Panc1 (cell line): ENCODE measurements at regions not wholly inside any gene's neighbourhood (a gene's known extent, or its start where the extent isn't known, plus 50 kb on each side); places are given as distances from the start of the nearest gene placed in this dataset.

ENCODE experiments used
- ATAC-seq: fragments of 200-7000 bp; cut with Tn5 transposase; 2 replicates; pipeline ENCODE4 v1.9.1; 2020; ENCODE audit warnings: mild to moderate bottlenecking, moderate library complexity
- BruUV-seq: library from RNA; stranded (reverse); fragments of 400-500 nt; replicated peaks from 2 replicates; lab custom pipeline; 2021; lab: Mats Ljungman, UMichigan
- CTCF ChIA-PET: fragments of 300-600 bp; sonication (Branson Sonifier 250); formaldehyde crosslinking; loops from one replicate; lab custom pipeline; 2022; ENCODE audit warnings: antibody characterized with exemption; lab: Charles Lee
- POLR2A ChIA-PET: fragments of 300-600 bp; sonication (Branson Sonifier 250); formaldehyde crosslinking; loops from one replicate; lab custom pipeline; 2022; ENCODE audit warnings: antibody characterized with exemption; lab: Charles Lee
- DNase-seq: peaks from one replicate; pipeline ENCODE4 v3.0.0-alpha.2; 2010; ENCODE audit warnings: low read depth, low spot score
- H3K27ac ChIP-seq: 2 replicates; pipeline ENCODE4 v1.5.1; 2011; ENCODE audit warnings: mild to moderate bottlenecking, low read length, inconsistent platforms
- H3K27me3 ChIP-seq: fragments of 200-500 bp; sonication (Bioruptor generic); 2 replicates; pipeline ENCODE4 v1.6.0; 2014; ENCODE audit warnings: low read length, inconsistent platforms; ENCODE audit not compliant: control insufficient read depth, insufficient read depth
- H3K36me3 ChIP-seq: fragments of 200-500 bp; sonication (Bioruptor generic); 2 replicates; pipeline ENCODE4 v1.5.1; 2014; ENCODE audit warnings: inconsistent platforms, mild to moderate bottlenecking, low read length, moderate library complexity; ENCODE audit not compliant: control insufficient read depth, insufficient read depth
- H3K4me1 ChIP-seq: 2 replicates; pipeline ENCODE4 v1.5.1; 2011; ENCODE audit warnings: inconsistent platforms, mild to moderate bottlenecking, low read length, moderate library complexity; ENCODE audit not compliant: control insufficient read depth, insufficient read depth
- H3K4me3 ChIP-seq, 2 experiments: 2 replicates each; pipeline ENCODE4 v1.5.1; 2011 to 2012; ENCODE audit warnings: low read depth in 2 of 2, low read length in 2 of 2, mild to moderate bottlenecking in 2 of 2, inconsistent platforms in 1 of 2, moderate library complexity in 1 of 2
- H3K9me3 ChIP-seq: fragments of 200-500 bp; sonication (Bioruptor generic); 2 replicates; pipeline ENCODE4 v1.5.1; 2014; ENCODE audit warnings: low read depth, mild to moderate bottlenecking, inconsistent platforms, low read length, moderate library complexity; ENCODE audit not compliant: control insufficient read depth, insufficient read depth
- POLR2AphosphoS5 ChIP-seq: IDR thresholded peaks from 2 replicates; pipeline ENCODE4 v1.6.1; 2012; ENCODE audit warnings: mild to moderate bottlenecking, low read depth, low read length, moderate library complexity
- SIN3A ChIP-seq: IDR thresholded peaks from 2 replicates; pipeline ENCODE4 v1.6.1; 2012; ENCODE audit warnings: low read depth, mild to moderate bottlenecking, low read length, moderate library complexity, borderline replicate concordance; ENCODE audit not compliant: insufficient read depth
- TCF7L2 ChIP-seq: IDR thresholded peaks from 2 replicates; pipeline ENCODE4 v1.6.1; 2011; ENCODE audit warnings: mild to moderate bottlenecking, low read depth, low read length, inconsistent platforms
- in situ Hi-C: cut with HindIII; loops from 2 replicates; pipeline ENCODE4 v1.10.0; 2016; ENCODE audit warnings: low sequenced_read_pairs, low pct_unique_long_range_greater_than_20kb
- intact Hi-C: fragments of 100-400 bp; cut with micrococcal nuclease; formaldehyde crosslinking; loops from one replicate; pipeline ENCODE4 v1.10.0; 2022; ENCODE audit not compliant: unreplicated experiment
- TF ChIP-seq, protein P1 (sequence below), 2 experiments: IDR thresholded peaks; 2 replicates each; pipeline ENCODE4 v1.6.1; 2011 to 2012; ENCODE audit warnings: low read depth in 2 of 2, control low read depth in 1 of 2, low read length in 1 of 2, mild to moderate bottlenecking in 1 of 2, moderate library complexity in 1 of 2; ENCODE audit not compliant: insufficient read depth in 1 of 2
- TF ChIP-seq, protein P2 (sequence below): fragments of 450-650 bp; IDR thresholded peaks from 2 replicates; pipeline ENCODE4 v1.5.1; 2017; ENCODE audit warnings: mild to moderate bottlenecking

- no peaks in the 10 kb centered on the region for H3K27me3 ChIP-seq
- ATAC-seq, result no peak
- ChIA-PET POLR2A (no interaction called here), CTCF (no interaction called here)
- DNase-seq, result no peak
- no peak overlapping the region for H3K4me3 ChIP-seq
- no TSS peak for BruUV-seq
- intact Hi-C loops (no loop called here), in situ Hi-C loops (no loop called here)
- H3K36me3 ChIP-seq, result no peaks in the 10 kb centered on the region
- H3K9me3 ChIP-seq, result no peaks in the 10 kb centered on the region
- TF ChIP-seq, protein P1, sequence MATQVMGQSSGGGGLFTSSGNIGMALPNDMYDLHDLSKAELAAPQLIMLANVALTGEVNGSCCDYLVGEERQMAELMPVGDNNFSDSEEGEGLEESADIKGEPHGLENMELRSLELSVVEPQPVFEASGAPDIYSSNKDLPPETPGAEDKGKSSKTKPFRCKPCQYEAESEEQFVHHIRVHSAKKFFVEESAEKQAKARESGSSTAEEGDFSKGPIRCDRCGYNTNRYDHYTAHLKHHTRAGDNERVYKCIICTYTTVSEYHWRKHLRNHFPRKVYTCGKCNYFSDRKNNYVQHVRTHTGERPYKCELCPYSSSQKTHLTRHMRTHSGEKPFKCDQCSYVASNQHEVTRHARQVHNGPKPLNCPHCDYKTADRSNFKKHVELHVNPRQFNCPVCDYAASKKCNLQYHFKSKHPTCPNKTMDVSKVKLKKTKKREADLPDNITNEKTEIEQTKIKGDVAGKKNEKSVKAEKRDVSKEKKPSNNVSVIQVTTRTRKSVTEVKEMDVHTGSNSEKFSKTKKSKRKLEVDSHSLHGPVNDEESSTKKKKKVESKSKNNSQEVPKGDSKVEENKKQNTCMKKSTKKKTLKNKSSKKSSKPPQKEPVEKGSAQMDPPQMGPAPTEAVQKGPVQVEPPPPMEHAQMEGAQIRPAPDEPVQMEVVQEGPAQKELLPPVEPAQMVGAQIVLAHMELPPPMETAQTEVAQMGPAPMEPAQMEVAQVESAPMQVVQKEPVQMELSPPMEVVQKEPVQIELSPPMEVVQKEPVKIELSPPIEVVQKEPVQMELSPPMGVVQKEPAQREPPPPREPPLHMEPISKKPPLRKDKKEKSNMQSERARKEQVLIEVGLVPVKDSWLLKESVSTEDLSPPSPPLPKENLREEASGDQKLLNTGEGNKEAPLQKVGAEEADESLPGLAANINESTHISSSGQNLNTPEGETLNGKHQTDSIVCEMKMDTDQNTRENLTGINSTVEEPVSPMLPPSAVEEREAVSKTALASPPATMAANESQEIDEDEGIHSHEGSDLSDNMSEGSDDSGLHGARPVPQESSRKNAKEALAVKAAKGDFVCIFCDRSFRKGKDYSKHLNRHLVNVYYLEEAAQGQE (IDR thresholded peaks at IDR 0.05; ENCODE audit: insufficient read depth in 1 of 2, low read depth in 2 of 2, low read length in 1 of 2), result no peak
- no peak for TF ChIP-seq SIN3A
- peaks cover 5% of the 10 kb centered on the region for H3K4me1 ChIP-seq
- H3K27ac ChIP-seq, result no peak overlapping the region
Measured at GRCh38 chr19:13610039-13610691, 103.9 kb upstream of the CACNA1A start.

GRCh38 chr19:13606156-13606555 is 99.9 kb upstream of the CACNA1A start:
- DNase-seq (no peak), ATAC-seq (no peak)
- intact Hi-C loops (no loop called here), in situ Hi-C loops (no loop called here)
- ChIA-PET CTCF (interaction anchor here (0.6 kb wide), 1 partner anchor 206 kb away, joined by 3 read pairs; no protein-coding TSS in a partner anchor), POLR2A (no interaction called here)
- Histone ChIP-seq H3K9me3 (no peaks in the 10 kb centered on the region), H3K27ac (no peak overlapping the region), H3K36me3 (no peaks in the 10 kb centered on the region), H3K4me1 (peaks cover 5% of the 10 kb centered on the region), H3K4me3 (no peak overlapping the region), H3K27me3 (no peaks in the 10 kb centered on the region)
- BruUV-seq, result no TSS peak
- TF ChIP-seq TCF7L2 (no peak), POLR2AphosphoS5 (no peak), SIN3A (no peak)
- TF ChIP-seq, protein P1 (IDR thresholded peaks at IDR 0.05; ENCODE audit: insufficient read depth in 1 of 2, low read depth in 2 of 2, low read length in 1 of 2), result no peak
- TF ChIP-seq, protein P2, sequence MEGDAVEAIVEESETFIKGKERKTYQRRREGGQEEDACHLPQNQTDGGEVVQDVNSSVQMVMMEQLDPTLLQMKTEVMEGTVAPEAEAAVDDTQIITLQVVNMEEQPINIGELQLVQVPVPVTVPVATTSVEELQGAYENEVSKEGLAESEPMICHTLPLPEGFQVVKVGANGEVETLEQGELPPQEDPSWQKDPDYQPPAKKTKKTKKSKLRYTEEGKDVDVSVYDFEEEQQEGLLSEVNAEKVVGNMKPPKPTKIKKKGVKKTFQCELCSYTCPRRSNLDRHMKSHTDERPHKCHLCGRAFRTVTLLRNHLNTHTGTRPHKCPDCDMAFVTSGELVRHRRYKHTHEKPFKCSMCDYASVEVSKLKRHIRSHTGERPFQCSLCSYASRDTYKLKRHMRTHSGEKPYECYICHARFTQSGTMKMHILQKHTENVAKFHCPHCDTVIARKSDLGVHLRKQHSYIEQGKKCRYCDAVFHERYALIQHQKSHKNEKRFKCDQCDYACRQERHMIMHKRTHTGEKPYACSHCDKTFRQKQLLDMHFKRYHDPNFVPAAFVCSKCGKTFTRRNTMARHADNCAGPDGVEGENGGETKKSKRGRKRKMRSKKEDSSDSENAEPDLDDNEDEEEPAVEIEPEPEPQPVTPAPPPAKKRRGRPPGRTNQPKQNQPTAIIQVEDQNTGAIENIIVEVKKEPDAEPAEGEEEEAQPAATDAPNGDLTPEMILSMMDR, result no peak
